Stimulated activated CD4-positive, alpha-beta T cell treated with anti-CD3 and anti-CD28 coated beads, Interleukin-2, amount 100 ng/mL, for 48 hours (primary cell): ENCODE measurements at regions not wholly inside any gene's neighbourhood (a gene's known extent, or its start where the extent isn't known, plus 50 kb on each side); places are given as distances from the start of the nearest gene placed in this dataset.

Experiments used
- DNase-seq, 2 donors: peaks; one replicate each; pipeline ENCODE4 v3.0.0-alpha.2; 2020

DNA sequence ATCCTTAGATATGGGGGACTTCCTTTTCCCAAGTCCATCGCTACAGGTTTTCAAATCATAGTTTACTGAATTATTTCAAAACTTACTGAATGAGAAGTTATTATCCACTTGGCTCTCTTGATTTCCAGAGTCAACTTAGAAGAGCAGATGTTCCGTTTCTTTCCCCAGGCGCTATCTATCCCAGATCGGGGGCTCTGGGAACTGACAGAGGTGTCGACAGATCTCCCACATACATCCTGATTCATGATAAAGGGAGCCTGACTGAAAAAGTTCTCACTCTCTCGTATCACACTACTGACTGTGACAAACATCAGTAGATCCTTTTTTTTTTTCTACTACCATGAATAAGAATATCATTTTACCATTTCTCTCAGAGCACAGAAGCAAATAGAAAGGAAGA lies 654.8 kb downstream of the RNF144B start:
- DNase-seq: no peak

DNA sequence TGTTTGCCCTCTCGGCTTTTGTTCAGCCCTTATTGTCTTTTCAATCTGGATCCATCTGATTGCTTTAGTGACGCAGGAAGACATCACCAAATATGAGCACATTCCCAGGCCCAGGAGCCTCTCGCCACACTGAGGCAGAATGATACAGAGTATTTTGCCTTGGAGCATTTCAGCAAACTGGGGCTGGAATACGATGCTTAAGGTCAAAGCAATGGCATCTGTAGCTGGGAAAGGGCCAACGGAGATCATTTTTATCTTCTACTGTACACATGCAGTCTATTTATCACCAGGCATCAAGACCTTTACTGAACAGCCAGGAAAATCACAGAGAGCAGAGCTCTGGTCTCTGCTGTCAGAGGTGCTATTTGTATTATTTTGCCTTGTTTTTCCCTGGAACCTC lies 655.3 kb downstream of the RNF144B start:
- no peak for DNase-seq

GRCh38 chr6:19050765-19051164 lies 663.6 kb downstream of the RNF144B start:
- no peak for DNase-seq

DNA sequence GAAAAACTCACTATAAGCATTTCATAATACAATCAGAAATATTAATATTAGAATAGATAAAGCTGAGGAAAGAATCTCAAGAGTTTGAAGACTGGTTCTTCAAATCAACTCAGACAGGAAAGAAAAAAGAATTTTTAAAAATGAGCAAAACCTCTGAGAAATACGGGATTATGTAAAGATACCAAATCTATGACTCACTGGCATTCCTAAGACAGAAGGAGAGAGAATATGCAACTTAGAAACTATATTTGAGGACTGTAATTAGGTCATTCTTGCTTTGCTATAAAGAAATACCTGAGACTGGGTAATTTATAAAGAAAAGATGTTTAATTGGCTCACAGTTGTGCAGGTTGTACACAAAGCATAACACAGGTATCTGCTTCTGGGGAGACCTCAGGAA lies 665.1 kb downstream of the RNF144B start:
- no peak for DNase-seq

DNA sequence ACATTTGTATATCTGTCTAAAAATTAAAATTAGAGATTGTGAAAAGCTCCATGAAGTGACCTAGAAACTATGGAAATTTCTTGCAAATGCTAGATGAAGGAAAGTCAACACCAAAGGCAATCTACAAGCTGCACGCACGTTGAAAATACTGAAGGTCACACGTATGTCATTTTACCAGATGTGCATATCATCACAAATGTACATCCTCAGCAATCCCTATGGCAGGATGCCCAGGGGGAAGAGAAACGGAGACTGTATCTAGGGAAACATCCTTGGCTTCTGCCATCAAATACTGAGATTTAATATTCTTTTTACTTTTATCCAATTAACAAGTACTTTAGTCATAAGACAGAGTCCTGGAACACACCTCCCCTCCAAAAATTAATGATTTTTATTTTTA lies 672.0 kb downstream of the RNF144B start:
- no peak for DNase-seq

- DNase-seq: no peak
Measured at GRCh38 chr6:19067165-19067564, 680.0 kb downstream of the RNF144B start.

DNA sequence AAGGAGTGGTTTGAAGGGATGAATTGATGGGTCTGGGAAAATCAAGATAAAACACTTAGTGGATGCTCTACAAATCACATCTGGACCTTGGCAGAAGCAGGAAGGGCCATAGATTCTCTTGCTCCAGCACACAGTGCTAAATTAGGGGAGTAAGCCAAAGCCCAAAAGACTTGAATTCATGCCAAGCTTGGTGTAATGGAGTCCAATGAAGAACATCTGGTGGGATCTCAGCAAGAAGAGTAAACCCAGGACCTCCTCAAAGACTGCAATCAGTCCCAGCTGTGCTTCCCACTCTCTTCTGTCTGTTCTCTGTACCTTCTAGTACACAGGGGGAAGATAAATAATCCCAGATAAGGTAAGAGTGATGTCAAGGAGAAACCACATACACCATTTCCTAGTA lies 683.4 kb downstream of the RNF144B start:
- DNase-seq: no peak

- DNase-seq: no peak
Measured at GRCh38 chr6:19083801-19084200, 696.7 kb downstream of the RNF144B start.

DNA sequence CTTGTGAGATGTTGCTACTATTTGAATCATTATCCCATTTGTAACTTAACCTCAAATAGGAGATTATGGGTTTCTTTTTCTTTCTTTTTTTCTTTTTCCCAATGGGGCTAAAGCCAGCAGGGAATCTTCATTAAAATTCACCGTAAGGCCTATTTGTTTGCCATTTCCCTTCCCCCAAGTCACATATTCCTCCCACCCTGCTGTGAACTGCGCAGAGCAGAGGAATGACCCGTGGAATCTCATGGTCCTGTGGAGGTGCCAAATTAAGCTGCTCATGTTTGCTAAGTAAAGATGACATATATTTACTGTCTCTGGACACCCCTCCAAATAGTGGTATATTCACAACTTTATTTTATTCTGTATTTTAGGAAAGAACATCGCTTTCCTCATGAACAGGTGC lies 699.3 kb downstream of the RNF144B start:
- no peak for DNase-seq

- no peak for DNase-seq
Measured at GRCh38 chr6:19087296-19087695, 700.1 kb downstream of the RNF144B start.

DNA sequence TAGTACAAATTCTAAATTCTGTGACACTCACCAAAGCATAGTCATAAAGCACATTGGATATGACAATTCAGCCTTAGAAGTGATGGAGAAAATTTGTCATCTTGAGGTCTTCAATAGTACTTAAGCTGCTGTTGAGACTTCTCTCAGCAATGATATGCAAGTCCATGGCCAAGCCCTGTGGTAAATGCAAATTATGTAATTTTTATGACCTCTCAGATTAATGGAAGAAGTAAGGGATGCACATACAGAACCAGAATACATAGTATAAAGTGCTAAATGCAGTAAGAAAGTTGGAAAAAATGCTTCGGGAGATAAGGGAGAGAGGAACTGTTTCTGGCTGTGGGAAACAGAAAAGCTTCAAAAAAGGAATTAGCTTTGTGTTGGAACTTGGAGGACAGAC lies 700.7 kb downstream of the RNF144B start:
- DNase-seq: no peak

DNA sequence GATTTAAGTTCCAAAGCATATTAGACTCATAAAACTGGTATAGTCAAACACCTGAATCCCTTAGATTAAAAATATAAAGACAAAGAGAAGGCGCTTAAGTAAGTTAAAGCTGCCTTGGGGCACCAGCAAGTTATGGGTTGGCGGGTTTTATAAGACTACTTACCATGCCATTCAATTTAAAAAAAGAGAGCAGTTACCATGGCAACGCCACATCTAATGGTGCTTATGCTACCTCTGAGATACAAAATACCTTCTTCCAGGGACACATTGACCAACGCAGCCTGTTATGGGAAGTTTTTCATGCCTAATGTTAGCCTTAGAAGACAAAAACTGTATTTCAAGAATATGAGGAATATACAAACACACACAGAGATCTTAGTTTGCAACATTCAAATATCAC lies 713.6 kb downstream of the RNF144B start:
- DNase-seq: no peak

GRCh38 chr6:19102936-19103335 lies 715.8 kb downstream of the RNF144B start:
- DNase-seq: no peak

DNA sequence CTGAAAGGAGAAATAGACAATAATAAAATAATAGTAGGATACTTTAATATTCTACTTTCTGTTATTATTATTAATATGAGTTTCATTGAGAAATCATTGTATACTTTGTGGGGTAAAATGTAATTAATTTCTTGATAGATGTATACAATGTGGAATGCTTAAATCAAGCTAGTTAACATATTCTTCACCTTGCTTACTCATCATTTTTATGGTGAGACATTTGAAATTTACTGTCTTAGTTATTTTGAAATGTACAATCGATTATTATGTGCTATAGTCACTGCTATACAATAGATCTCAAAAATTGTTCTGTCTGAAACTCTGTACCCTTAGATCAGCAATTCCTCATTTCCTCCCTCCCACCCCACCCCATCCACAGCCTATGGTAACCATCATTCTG lies 720.3 kb downstream of the RNF144B start:
- DNase-seq: no peak

GRCh38 chr6:19121521-19121920 lies 715.6 kb upstream of the ID4 start:
- no peak for DNase-seq

DNA sequence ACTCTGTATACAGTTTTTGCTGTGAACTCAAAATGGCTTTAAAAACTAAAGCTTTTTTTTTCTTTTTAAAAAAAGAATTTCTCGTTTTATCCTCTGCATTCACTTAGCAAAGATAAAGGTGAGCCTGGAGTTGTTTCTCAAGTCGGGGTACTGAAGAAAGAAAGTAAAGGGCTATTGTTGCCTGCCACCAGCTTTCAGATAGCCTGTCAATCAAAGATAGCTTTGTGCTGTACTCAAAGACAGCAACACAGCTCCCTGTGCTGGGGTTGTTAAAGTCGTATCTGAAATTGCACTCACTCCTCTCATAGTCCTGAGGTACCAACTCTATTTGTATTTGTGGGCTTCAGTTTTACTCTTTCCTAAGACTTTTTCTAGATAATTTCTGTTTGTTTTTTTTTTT lies 710.1 kb upstream of the ID4 start:
- no peak for DNase-seq

DNA sequence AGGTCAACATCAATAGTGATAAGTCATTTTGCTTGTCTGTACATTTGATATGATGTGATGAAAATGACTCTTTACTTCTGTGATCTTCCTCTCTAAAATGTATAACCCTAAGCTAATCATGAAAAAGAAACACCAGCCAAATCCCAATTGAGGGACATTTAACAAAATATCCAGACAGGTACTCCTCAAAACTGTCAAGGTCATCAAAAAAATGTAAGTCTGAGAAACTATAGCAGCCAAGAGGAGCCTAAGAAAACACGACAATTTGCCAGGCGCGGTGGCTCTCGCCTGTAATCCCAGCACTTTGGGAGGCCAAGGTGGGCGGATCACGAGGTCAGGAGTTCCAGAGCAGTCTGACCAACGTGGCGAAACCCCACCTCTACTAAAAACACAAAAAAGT lies 708.5 kb upstream of the ID4 start:
- no peak for DNase-seq

GRCh38 chr6:19135706-19136105 lies 701.5 kb upstream of the ID4 start:
- DNase-seq: no peak

GRCh38 chr6:19137505-19137904 lies 699.7 kb upstream of the ID4 start:
- DNase-seq: no peak

DNA sequence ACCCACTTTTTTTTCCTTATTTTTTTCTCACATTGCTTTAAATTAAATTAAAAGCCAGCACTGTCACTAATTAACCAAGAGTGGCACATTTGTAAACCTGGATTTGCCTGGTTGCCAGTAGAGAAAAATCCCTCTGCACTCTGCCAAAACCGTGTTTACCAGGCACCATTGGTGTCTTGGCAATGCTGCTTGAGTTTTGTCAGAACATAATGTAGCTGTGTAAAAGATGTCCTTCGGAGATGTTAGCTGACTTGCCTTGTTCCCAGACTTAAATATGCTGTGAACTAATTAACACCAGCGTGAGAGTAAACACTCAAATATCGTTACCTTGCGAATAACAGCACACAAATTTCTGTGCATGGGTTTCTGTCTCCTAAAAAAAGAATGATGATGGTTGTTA lies 694.9 kb upstream of the ID4 start:
- DNase-seq: no peak

- DNase-seq: no peak
Measured at GRCh38 chr6:19150307-19150706, 686.9 kb upstream of the ID4 start.

GRCh38 chr6:19153270-19153980 lies 683.7 kb upstream of the ID4 start:
- DNase-seq: no peak

DNA sequence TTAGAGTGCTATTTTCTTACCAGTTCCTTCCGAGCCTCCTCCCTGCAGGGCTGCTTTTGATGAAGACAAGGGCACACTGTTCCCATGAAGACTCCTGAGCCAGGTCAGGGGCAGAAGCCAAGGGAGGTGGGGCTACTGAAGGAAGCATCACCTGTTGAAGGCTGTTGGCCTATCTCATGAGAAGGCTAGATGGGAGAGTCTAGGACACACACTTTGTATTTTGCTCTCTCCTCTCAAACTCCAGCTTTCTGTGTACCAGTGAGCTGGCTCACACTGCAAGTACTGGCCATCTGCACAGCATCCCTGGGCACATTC lies 683.2 kb upstream of the ID4 start:
- DNase-seq: no peak

GRCh38 chr6:19156443-19156842 lies 680.7 kb upstream of the ID4 start:
- DNase-seq: no peak

DNA sequence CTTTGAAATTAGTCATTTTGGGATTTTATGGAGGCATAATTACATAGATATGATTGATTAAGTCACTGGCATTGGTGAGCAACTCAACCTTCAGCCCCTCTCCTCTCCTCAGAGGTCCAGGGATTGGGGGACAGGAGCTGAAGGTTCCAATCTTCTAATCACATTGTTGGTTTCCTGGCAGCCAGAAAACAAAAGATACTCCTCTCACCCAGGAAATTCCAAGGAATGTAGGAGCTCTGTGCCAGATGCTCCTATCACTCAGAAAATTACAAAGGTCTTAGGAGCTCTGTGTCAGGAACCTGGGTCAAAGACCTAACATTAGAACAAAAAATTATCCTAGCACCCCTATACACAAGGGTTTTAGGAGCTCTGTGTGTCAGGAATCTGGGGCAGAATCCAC lies 679.7 kb upstream of the ID4 start:
- no peak for DNase-seq

- DNase-seq: no peak
Measured at GRCh38 chr6:19158586-19158985, 678.6 kb upstream of the ID4 start.
